Uterus (tissue), 2 donors: ENCODE measurements at regions not wholly inside any gene's neighbourhood (a gene's known extent, or its start where the extent isn't known, plus 50 kb on each side); places are given as distances from the start of the nearest gene placed in this dataset.

Experiments
- POLR2A ChIP-seq, 2 donors: fragments of 450-650 bp; IDR thresholded peaks; one replicate each; pipeline ENCODE4 v1.6.1; 2016; ENCODE audit warnings: antibody characterized with exemption in 2 of 2, mild to moderate bottlenecking in 1 of 2, moderate library complexity in 1 of 2
- TF ChIP-seq, protein P1 (sequence below), 4 experiments: fragments of 200-600 bp in 2 of 4; fragments of 450-650 bp in 2 of 4; sonication (generic) in 2 of 4; IDR thresholded peaks; one replicate each; pipeline ENCODE4 v1.5.1; 2016 to 2019; ENCODE audit warnings: antibody characterized with exemption in 4 of 4, mild to moderate bottlenecking in 2 of 4, moderate library complexity in 1 of 4

GRCh38 chr1:208531003-208531750, 287.0 kb upstream of the PLXNA2 start:
- TF ChIP-seq, protein P1, sequence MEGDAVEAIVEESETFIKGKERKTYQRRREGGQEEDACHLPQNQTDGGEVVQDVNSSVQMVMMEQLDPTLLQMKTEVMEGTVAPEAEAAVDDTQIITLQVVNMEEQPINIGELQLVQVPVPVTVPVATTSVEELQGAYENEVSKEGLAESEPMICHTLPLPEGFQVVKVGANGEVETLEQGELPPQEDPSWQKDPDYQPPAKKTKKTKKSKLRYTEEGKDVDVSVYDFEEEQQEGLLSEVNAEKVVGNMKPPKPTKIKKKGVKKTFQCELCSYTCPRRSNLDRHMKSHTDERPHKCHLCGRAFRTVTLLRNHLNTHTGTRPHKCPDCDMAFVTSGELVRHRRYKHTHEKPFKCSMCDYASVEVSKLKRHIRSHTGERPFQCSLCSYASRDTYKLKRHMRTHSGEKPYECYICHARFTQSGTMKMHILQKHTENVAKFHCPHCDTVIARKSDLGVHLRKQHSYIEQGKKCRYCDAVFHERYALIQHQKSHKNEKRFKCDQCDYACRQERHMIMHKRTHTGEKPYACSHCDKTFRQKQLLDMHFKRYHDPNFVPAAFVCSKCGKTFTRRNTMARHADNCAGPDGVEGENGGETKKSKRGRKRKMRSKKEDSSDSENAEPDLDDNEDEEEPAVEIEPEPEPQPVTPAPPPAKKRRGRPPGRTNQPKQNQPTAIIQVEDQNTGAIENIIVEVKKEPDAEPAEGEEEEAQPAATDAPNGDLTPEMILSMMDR (IDR thresholded peaks at IDR 0.05) = no peak
- TF ChIP-seq POLR2A (IDR thresholded peaks at IDR 0.05) = no peak
